ENCODE measurements at regions not wholly inside any gene's neighbourhood (a gene's known extent, or its start where the extent isn't known, plus 50 kb on each side); places are given as distances from the start of the nearest gene placed in this dataset. TPM values are rescaled to one million over a fixed set of nuclear protein-coding genes. Genes with fewer than 3 reads are reported as not detected.
"Not testable (repeated sequence)": the region's sequence is repeated elsewhere in the genome, so short reads cannot be mapped to it uniquely, and the experiment has no call there.

- not testable (repeated sequence) for DNase-seq (ENCODE audit: low spot score in 2 of 2); FAIRE-seq
These were observed 112.0 kb upstream of the FRG2C start for GRCh38 chr3:75552095-75552494.

- not testable (repeated sequence) for FAIRE-seq; DNase-seq (ENCODE audit: low spot score in 2 of 2)
These were observed 99.7 kb upstream of the FRG2C start for GRCh38 chr3:75564427-75564826.

- DNase-seq (ENCODE audit: low spot score in 2 of 2): not testable (repeated sequence)
These were observed 91.8 kb upstream of the FRG2C start for GRCh38 chr3:75572303-75572702.

GRCh38 chr3:75579091-75579490, 85.0 kb upstream of the FRG2C start:
- DNase-seq (ENCODE audit: low spot score in 2 of 2); FAIRE-seq: not testable (repeated sequence)

More at GRCh38 chr3:75572303-75572702, 91.8 kb upstream of the FRG2C start:
- FAIRE-seq: not testable (repeated sequence)

- DNase-seq (ENCODE audit: low spot score in 2 of 2); FAIRE-seq: not testable (repeated sequence)
These were observed 84.6 kb upstream of the FRG2C start for GRCh38 chr3:75579536-75579935.

- peak; percentile 41 to 45 for DNase-seq (ENCODE audit: low spot score in 2 of 2)
- not testable (repeated sequence) for FAIRE-seq
These were observed 83.9 kb upstream of the FRG2C start for GRCh38 chr3:75579981-75580782.

- not testable (repeated sequence) for FAIRE-seq
These were observed 81.6 kb upstream of the FRG2C start for GRCh38 chr3:75582536-75582935.

GRCh38 chr3:75583116-75583515, 81.0 kb upstream of the FRG2C start:
- DNase-seq (ENCODE audit: low spot score in 2 of 2); FAIRE-seq: not testable (repeated sequence)

More at GRCh38 chr3:75582536-75582935, 81.6 kb upstream of the FRG2C start:
- DNase-seq (ENCODE audit: low spot score in 2 of 2): not testable (repeated sequence)

- DNase-seq (ENCODE audit: low spot score in 2 of 2); FAIRE-seq: not testable (repeated sequence)
These were observed 76.4 kb upstream of the FRG2C start for GRCh38 chr3:75587695-75588094.

- not testable (repeated sequence) for FAIRE-seq; DNase-seq (ENCODE audit: low spot score in 2 of 2)
These were observed 73.7 kb upstream of the FRG2C start for GRCh38 chr3:75590382-75590781.

GRCh38 chr3:75604286-75604934, 59.7 kb upstream of the FRG2C start:
- FAIRE-seq; DNase-seq (ENCODE audit: low spot score in 2 of 2): not testable (repeated sequence)

- DNase-seq (ENCODE audit: low spot score in 2 of 2): not testable (repeated sequence)
- peak; percentile 62 for FAIRE-seq
These were observed 56.1 kb upstream of the FRG2C start for GRCh38 chr3:75607996-75608395.

GRCh38 chr3:75609598-75609997, 54.5 kb upstream of the FRG2C start:
- not testable (repeated sequence) for FAIRE-seq; DNase-seq (ENCODE audit: low spot score in 2 of 2)

- FAIRE-seq (peak; percentile 97), DNase-seq (ENCODE audit: low spot score in 2 of 2) (no peak)
These were observed 53.4 kb upstream of the FRG2C start for GRCh38 chr3:75610773-75611172.

GRCh38 chr3:75611724-75612460, 52.2 kb upstream of the FRG2C start:
- not testable (repeated sequence) for FAIRE-seq; DNase-seq (ENCODE audit: low spot score in 2 of 2)

Small RNA genes in the stretch of these regions (small RNA-seq; reads per million reads assigned to genes)
- gene AC139453.1 (not detected), gene LSP1P2 (not detected), gene MIR4444-2 (not detected), gene RN7SL294P (not detected), gene SNRPCP10 (not detected)

All from frontal cortex (tissue), 4 donors.